ENCODE measurements at regions not wholly inside any gene's neighbourhood (a gene's known extent, or its start where the extent isn't known, plus 50 kb on each side); places are given as distances from the start of the nearest gene placed in this dataset.

- Histone ChIP-seq H3K9me3 (replicated peaks in 1 of 11) (peaks cover 0 to 21% (median 9%) of the 10 kb centered on the region in 11 experiments; a peak in 13 of 22 replicates), H3K27me3 (no peaks in the 10 kb centered on the region), H3K27ac (no peak overlapping the region), H3K9ac (no peak overlapping the region), H3K4me3 (no peak overlapping the region), H3K4me2 (peak overlapping the region; percentile 13 to 62 (median 29); a peak in 10 of 22 replicates), H3K36me3 (no peaks in the 10 kb centered on the region), H3K4me1 (peaks cover 7 to 28% (median 19%) of the 10 kb centered on the region in 10 experiments; a peak in 17 of 20 replicates), H4K20me1 (no peaks in the 10 kb centered on the region)
- TF ChIP-seq Cebpa-rat (IDR thresholded peaks at IDR 0.05), result no peak
Measured at GRCh38 chr18:60162388-60162787, 210.2 kb downstream of the MC4R start.

- Histone ChIP-seq H4K20me1 (no peaks in the 10 kb centered on the region), H3K27ac (no peak overlapping the region), H3K4me1 (peaks cover 7 to 15% (median 10%) of the 10 kb centered on the region in 10 experiments; a peak in 17 of 20 replicates), H3K36me3 (no peaks in the 10 kb centered on the region), H3K4me2 (no peak overlapping the region), H3K4me3 (no peak overlapping the region), H3K27me3 (no peaks in the 10 kb centered on the region), H3K9me3 (replicated peaks in 1 of 11) (peaks cover 0 to 4% (median 1%) of the 10 kb centered on the region in 11 experiments; a peak in 10 of 22 replicates), H3K9ac (no peak overlapping the region)
- no peak for TF ChIP-seq Cebpa-rat (IDR thresholded peaks at IDR 0.05)
Measured at GRCh38 chr18:60157810-60158209, 214.8 kb downstream of the MC4R start.

GRCh38 chr18:60153376-60153775 lies 219.2 kb downstream of the MC4R start:
- H3K36me3 ChIP-seq, result no peaks in the 10 kb centered on the region
- H3K4me1 ChIP-seq, result peaks cover 0 to 12% (median 3%) of the 10 kb centered on the region in 10 experiments; a peak in 8 of 20 replicates
- H3K27me3 ChIP-seq, result no peaks in the 10 kb centered on the region
- H3K27ac ChIP-seq, result no peak overlapping the region
- no peak overlapping the region for H3K9ac ChIP-seq
- H3K4me2 ChIP-seq, result no peak overlapping the region
- no peak for TF ChIP-seq Cebpa-rat (IDR thresholded peaks at IDR 0.05)
- no peaks in the 10 kb centered on the region for H4K20me1 ChIP-seq
- no peaks in the 10 kb centered on the region; a peak in 2 of 22 replicates for H3K9me3 ChIP-seq (replicated peaks in 1 of 11)
- H3K4me3 ChIP-seq, result no peak overlapping the region

- Histone ChIP-seq H3K4me1 (peaks cover 15 to 52% (median 33%) of the 10 kb centered on the region in 10 experiments; a peak in 19 of 20 replicates), H3K9me3 (replicated peaks in 1 of 11) (no peaks in the 10 kb centered on the region; a peak in 2 of 22 replicates), H3K9ac (no peak overlapping the region), H4K20me1 (no peaks in the 10 kb centered on the region), H3K4me3 (no peak overlapping the region), H3K4me2 (peak overlapping the region in 5 of 11 experiments; percentile 4 to 96 (median 18); a peak in 5 of 22 replicates), H3K27me3 (peaks cover 0 to 5% (median 0%) of the 10 kb centered on the region in 11 experiments; a peak in 2 of 22 replicates), H3K36me3 (no peaks in the 10 kb centered on the region), H3K27ac (no peak overlapping the region)
- no peak for TF ChIP-seq Cebpa-rat (IDR thresholded peaks at IDR 0.05)
Measured at GRCh38 chr18:60149316-60149715, 223.3 kb downstream of the MC4R start.

GRCh38 chr18:60147323-60147722 lies 225.3 kb downstream of the MC4R start:
- H3K27me3 ChIP-seq, result peaks cover 0 to 5% (median 0%) of the 10 kb centered on the region in 11 experiments; a peak in 3 of 22 replicates
- H3K9ac ChIP-seq, result no peak overlapping the region
- no peak overlapping the region for H3K27ac ChIP-seq
- H3K36me3 ChIP-seq, result no peaks in the 10 kb centered on the region
- peaks cover 15 to 61% (median 38%) of the 10 kb centered on the region in 10 experiments; a peak in 19 of 20 replicates for H3K4me1 ChIP-seq
- TF ChIP-seq Cebpa-rat (IDR thresholded peaks at IDR 0.05), result no peak
- no peaks in the 10 kb centered on the region for H4K20me1 ChIP-seq
- H3K4me3 ChIP-seq, result no peak overlapping the region
- H3K9me3 ChIP-seq (replicated peaks in 1 of 11), result no peaks in the 10 kb centered on the region; a peak in 2 of 22 replicates
- peak overlapping the region; percentile 30 to 96 (median 73); a peak in 21 of 22 replicates for H3K4me2 ChIP-seq

GRCh38 chr18:60146220-60146960 lies 226.2 kb downstream of the MC4R start:
- 0 out of 22 replicates have a peak, but pooled peaks of 1 of the 11 experiments have one; percentile 7 for TF ChIP-seq Cebpa-rat (IDR thresholded peaks at IDR 0.05)
- no peak overlapping the region for H3K27ac ChIP-seq

GRCh38 chr18:60145776-60146175 lies 226.8 kb downstream of the MC4R start:
- Histone ChIP-seq H3K4me1 (peaks cover 15 to 65% (median 39%) of the 10 kb centered on the region in 10 experiments; a peak in 19 of 20 replicates), H4K20me1 (no peaks in the 10 kb centered on the region), H3K27ac (no peak overlapping the region), H3K4me3 (no peak overlapping the region), H3K36me3 (no peaks in the 10 kb centered on the region), H3K27me3 (peaks cover 0 to 5% (median 0%) of the 10 kb centered on the region in 11 experiments; a peak in 3 of 22 replicates), H3K9ac (no peak overlapping the region), H3K9me3 (replicated peaks in 1 of 11) (no peaks in the 10 kb centered on the region; a peak in 2 of 22 replicates), H3K4me2 (peak overlapping the region; percentile 44 to 96 (median 77); a peak in 21 of 22 replicates)
- TF ChIP-seq Cebpa-rat (IDR thresholded peaks at IDR 0.05), result no peak

More at GRCh38 chr18:60146220-60146960, 226.2 kb downstream of the MC4R start:
- H3K4me2 ChIP-seq, result peak overlapping the region; percentile 44 to 96 (median 77)
- H3K36me3 ChIP-seq, result no peaks in the 10 kb centered on the region
- no peaks in the 10 kb centered on the region; a peak in 2 of 22 replicates for H3K9me3 ChIP-seq (replicated peaks in 1 of 11)
- H4K20me1 ChIP-seq, result no peaks in the 10 kb centered on the region
- peaks cover 15 to 65% (median 39%) of the 10 kb centered on the region in 10 experiments; a peak in 19 of 20 replicates for H3K4me1 ChIP-seq
- H3K27me3 ChIP-seq, result peaks cover 0 to 5% (median 0%) of the 10 kb centered on the region in 11 experiments; a peak in 3 of 22 replicates
- peak overlapping the region in 1 of 10 experiments; percentile 19; a peak in 2 of 20 replicates for H3K4me3 ChIP-seq
- H3K9ac ChIP-seq, result no peak overlapping the region; a peak in 1 of 22 replicates

GRCh38 chr18:60134806-60135205 lies 235.0 kb downstream of the PMAIP1 start:
- H3K27ac ChIP-seq, result no peak overlapping the region
- no peak overlapping the region for H3K4me2 ChIP-seq
- no peaks in the 10 kb centered on the region for H4K20me1 ChIP-seq
- no peaks in the 10 kb centered on the region for H3K27me3 ChIP-seq
- H3K9ac ChIP-seq, result no peak overlapping the region
- no peak for TF ChIP-seq Cebpa-rat (IDR thresholded peaks at IDR 0.05)
- H3K36me3 ChIP-seq, result no peaks in the 10 kb centered on the region
- H3K9me3 ChIP-seq (replicated peaks in 1 of 11), result peaks cover 9 to 23% (median 17%) of the 10 kb centered on the region in 11 experiments; a peak in 20 of 22 replicates
- H3K4me3 ChIP-seq, result no peak overlapping the region
- H3K4me1 ChIP-seq, result no peaks in the 10 kb centered on the region

GRCh38 chr18:60130284-60130683 lies 230.5 kb downstream of the PMAIP1 start:
- Histone ChIP-seq H3K4me3 (no peak overlapping the region), H4K20me1 (no peaks in the 10 kb centered on the region), H3K27ac (no peak overlapping the region)

More at GRCh38 chr18:60130284-60130683, 230.5 kb downstream of the PMAIP1 start:
- Histone ChIP-seq H3K9me3 (replicated peaks in 1 of 11) (peaks cover 0 to 10% (median 4%) of the 10 kb centered on the region in 11 experiments; a peak in 17 of 22 replicates), H3K4me2 (no peak overlapping the region), H3K36me3 (no peaks in the 10 kb centered on the region), H3K9ac (no peak overlapping the region), H3K4me1 (no peaks in the 10 kb centered on the region), H3K27me3 (no peaks in the 10 kb centered on the region)
- TF ChIP-seq Cebpa-rat (IDR thresholded peaks at IDR 0.05), result no peak
